ENCODE measurements at regions not wholly inside any gene's neighbourhood (a gene's known extent, or its start where the extent isn't known, plus 50 kb on each side); places are given as distances from the start of the nearest gene placed in this dataset.
"Not testable (repeated sequence)": the region's sequence is repeated elsewhere in the genome, so short reads cannot be mapped to it uniquely, and the experiment has no call there.

- Histone ChIP-seq H3K4me1 (no peaks in the 10 kb centered on the region), H3K4me3 (ENCODE audit: low read depth, low read length) (no peak overlapping the region), H3K9me3 (peaks cover 8% of the 10 kb centered on the region), H3K36me3 (no peaks in the 10 kb centered on the region), H3K27me3 (no peaks in the 10 kb centered on the region)
- no peak for DNase-seq
- TF ChIP-seq CTCF (IDR thresholded peaks at IDR 0.05; ENCODE audit: low read depth, low read length) = no peak
Observed at GRCh38 chr9:93750045-93750444, 173.7 kb downstream of the PHF2 start.

- not testable (repeated sequence) for DNase-seq; H3K4me1 ChIP-seq; H3K4me3 ChIP-seq (ENCODE audit: low read depth, low read length); H3K27me3 ChIP-seq; H3K9me3 ChIP-seq; H3K36me3 ChIP-seq
Observed at GRCh38 chr9:93748827-93749226, 172.4 kb downstream of the PHF2 start.

GRCh38 chr9:93731963-93732362 is 155.6 kb downstream of the PHF2 start:
- no peak for TF ChIP-seq CTCF (IDR thresholded peaks at IDR 0.05; ENCODE audit: low read depth, low read length)

GRCh38 chr9:93730648-93731047 is 154.3 kb downstream of the PHF2 start:
- Histone ChIP-seq H3K27me3 (peaks cover 8% of the 10 kb centered on the region), H3K36me3 (no peaks in the 10 kb centered on the region), H3K4me3 (ENCODE audit: low read depth, low read length) (no peak overlapping the region), H3K4me1 (no peaks in the 10 kb centered on the region), H3K9me3 (no peaks in the 10 kb centered on the region)
- no peak for DNase-seq
- TF ChIP-seq CTCF (IDR thresholded peaks at IDR 0.05; ENCODE audit: low read depth, low read length) = no peak

More at GRCh38 chr9:93731963-93732362, 155.6 kb downstream of the PHF2 start:
- H3K4me3 ChIP-seq (ENCODE audit: low read depth, low read length) = no peak overlapping the region
- no peaks in the 10 kb centered on the region for H3K9me3 ChIP-seq
- H3K27me3 ChIP-seq = peaks cover 8% of the 10 kb centered on the region
- no peaks in the 10 kb centered on the region for H3K36me3 ChIP-seq
- no peaks in the 10 kb centered on the region for H3K4me1 ChIP-seq
- no peak for DNase-seq

- no peaks in the 10 kb centered on the region for H3K36me3 ChIP-seq
- TF ChIP-seq CTCF (IDR thresholded peaks at IDR 0.05; ENCODE audit: low read depth, low read length) = no peak
- no peaks in the 10 kb centered on the region for H3K9me3 ChIP-seq
- peaks cover 8% of the 10 kb centered on the region for H3K27me3 ChIP-seq
- no peaks in the 10 kb centered on the region for H3K4me1 ChIP-seq
- DNase-seq = no peak
- H3K4me3 ChIP-seq (ENCODE audit: low read depth, low read length) = no peak overlapping the region
Observed at GRCh38 chr9:93730217-93730616, 153.8 kb downstream of the PHF2 start.

Data from BE2C (cell line).